PC-3 (cell line): ENCODE measurements at regions not wholly inside any gene's neighbourhood (a gene's known extent, or its start where the extent isn't known, plus 50 kb on each side); places are given as distances from the start of the nearest gene placed in this dataset.

Source experiments
- ATAC-seq: fragments of 200-7000 bp; cut with Tn5 transposase; 2 replicates; pipeline ENCODE4 v1.9.1; 2020; ENCODE audit warnings: mild to moderate bottlenecking, moderate library complexity
- BruUV-seq: library from RNA; stranded (reverse); fragments of 400-500 nt; replicated peaks from 2 replicates; lab custom pipeline; 2021; lab: Mats Ljungman, UMichigan
- CTCF ChIA-PET: fragments of 300-600 bp; sonication (Branson Sonifier 250); formaldehyde crosslinking; loops from one replicate; lab custom pipeline; 2022; ENCODE audit warnings: antibody characterized with exemption; lab: Charles Lee
- POLR2A ChIA-PET: fragments of 300-600 bp; sonication (Branson Sonifier 250); formaldehyde crosslinking; loops from one replicate; lab custom pipeline; 2022; ENCODE audit warnings: antibody characterized with exemption; ENCODE audit not compliant: unreplicated experiment; lab: Charles Lee
- DNase-seq: peaks from one replicate; pipeline ENCODE4 v3.0.0-alpha.2; 2015
- H2AFZ ChIP-seq: fragments of 300-600 bp; sonication (generic); 2 replicates; pipeline ENCODE4 v1.6.0; 2016; ENCODE audit warnings: antibody characterized with exemption, low read length
- H3F3A ChIP-seq: fragments of 300-600 bp; sonication (generic); one replicate; pipeline ENCODE4 v1.6.0; 2017; ENCODE audit warnings: antibody characterized with exemption, low read length, control low read depth, mild to moderate bottlenecking; ENCODE audit not compliant: unreplicated experiment
- H3K27ac ChIP-seq: fragments of 300-600 bp; sonication (generic); 2 replicates; pipeline ENCODE4 v1.5.1; 2016; ENCODE audit warnings: mild to moderate bottlenecking, low read length
- H3K27me3 ChIP-seq: fragments of 300-600 bp; sonication (generic); 2 replicates; pipeline ENCODE4 v1.6.1; 2016; ENCODE audit warnings: low read length, mixed read lengths
- H3K36me3 ChIP-seq: fragments of 300-600 bp; sonication (generic); 2 replicates; pipeline ENCODE4 v1.6.1; 2016; ENCODE audit warnings: low read depth, mixed run types, low read length, mixed read lengths
- H3K4me1 ChIP-seq: fragments of 300-600 bp; sonication (generic); 2 replicates; pipeline ENCODE4 v1.5.1; 2016; ENCODE audit warnings: low read length; ENCODE audit not compliant: insufficient read depth
- H3K4me2 ChIP-seq: fragments of 300-600 bp; sonication (generic); 2 replicates; pipeline ENCODE4 v1.6.0; 2016; ENCODE audit warnings: low read length
- H3K4me3 ChIP-seq: fragments of 300-600 bp; sonication (generic); 2 replicates; pipeline ENCODE4 v1.5.1; 2016; ENCODE audit warnings: mild to moderate bottlenecking, low read length, mixed read lengths
- H3K79me2 ChIP-seq: fragments of 300-600 bp; sonication (generic); 2 replicates; pipeline ENCODE4 v1.6.1; 2017; ENCODE audit warnings: low read length, mixed read lengths
- H3K9ac ChIP-seq: fragments of 300-600 bp; sonication (generic); 2 replicates; pipeline ENCODE4 v1.6.0; 2016; ENCODE audit warnings: mild to moderate bottlenecking, low read length
- H3K9me2 ChIP-seq: fragments of 300-600 bp; sonication (generic); replicated peaks from 2 replicates; pipeline ENCODE4 v1.6.1; 2016; ENCODE audit warnings: mixed run types, low read length, mixed read lengths
- H3K9me3 ChIP-seq: fragments of 300-600 bp; sonication (generic); 2 replicates; pipeline ENCODE4 v1.6.1; 2016; ENCODE audit warnings: low read length, mixed read lengths
- H4K20me1 ChIP-seq: fragments of 300-600 bp; sonication (generic); 2 replicates; pipeline ENCODE4 v1.6.1; 2016; ENCODE audit warnings: low read length, mixed read lengths
- EZH2 ChIP-seq: fragments of 300-600 bp; sonication (generic); IDR thresholded peaks from one replicate; pipeline ENCODE4 v1.6.1; 2017; ENCODE audit warnings: antibody characterized with exemption, mild to moderate bottlenecking, low read length; ENCODE audit not compliant: unreplicated experiment
- EZH2phosphoT487 ChIP-seq: fragments of 300-600 bp; sonication (generic); IDR thresholded peaks from 2 replicates; pipeline ENCODE4 v1.6.1; 2018; ENCODE audit warnings: mild to moderate bottlenecking, antibody characterized with exemption, low read length, borderline replicate concordance
- intact Hi-C: fragments of 100-400 bp; cut with micrococcal nuclease; formaldehyde crosslinking; loops from 2 replicates; pipeline ENCODE4 v1.9.0; 2023
- TF ChIP-seq, protein P1 (sequence below): fragments of 300-600 bp; sonication (generic); conservative IDR thresholded peaks from 2 replicates; pipeline ENCODE4 v1.5.1; 2017; ENCODE audit warnings: antibody characterized with exemption, low read depth, mild to moderate bottlenecking, low read length

DNA sequence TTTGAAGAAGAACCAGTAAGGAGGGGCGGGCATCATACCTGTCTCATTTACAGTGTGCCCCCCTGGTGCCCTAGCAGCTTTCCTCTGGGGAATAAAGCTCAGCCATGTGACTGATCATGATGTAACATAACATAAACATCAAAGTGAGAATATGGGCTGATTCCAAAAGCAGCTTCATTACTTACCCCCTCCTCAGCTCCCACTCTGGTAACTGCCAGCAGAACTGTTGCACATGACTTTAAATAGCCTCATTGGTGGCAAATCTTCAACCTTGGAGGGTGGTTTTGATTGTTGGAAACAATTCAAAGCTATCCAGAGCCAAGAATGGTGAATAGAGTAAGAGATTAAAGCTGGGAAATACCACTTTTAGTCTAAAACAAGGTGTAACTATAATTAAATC, 384.6 kb downstream of the BUD13 start:
- H3K9me3 ChIP-seq = 0 out of 2 replicates have a peak, but pooled peaks cover 4% of the 10 kb centered on the region
- no peaks in the 10 kb centered on the region for H3K36me3 ChIP-seq
- no peaks in the 10 kb centered on the region for H3F3A ChIP-seq
- no peak overlapping the region for H3K27ac ChIP-seq
- H3K4me1 ChIP-seq = no peaks in the 10 kb centered on the region
- no peak overlapping the region for H3K9ac ChIP-seq
- TF ChIP-seq EZH2phosphoT487 = no peak
- TF ChIP-seq, protein P1, sequence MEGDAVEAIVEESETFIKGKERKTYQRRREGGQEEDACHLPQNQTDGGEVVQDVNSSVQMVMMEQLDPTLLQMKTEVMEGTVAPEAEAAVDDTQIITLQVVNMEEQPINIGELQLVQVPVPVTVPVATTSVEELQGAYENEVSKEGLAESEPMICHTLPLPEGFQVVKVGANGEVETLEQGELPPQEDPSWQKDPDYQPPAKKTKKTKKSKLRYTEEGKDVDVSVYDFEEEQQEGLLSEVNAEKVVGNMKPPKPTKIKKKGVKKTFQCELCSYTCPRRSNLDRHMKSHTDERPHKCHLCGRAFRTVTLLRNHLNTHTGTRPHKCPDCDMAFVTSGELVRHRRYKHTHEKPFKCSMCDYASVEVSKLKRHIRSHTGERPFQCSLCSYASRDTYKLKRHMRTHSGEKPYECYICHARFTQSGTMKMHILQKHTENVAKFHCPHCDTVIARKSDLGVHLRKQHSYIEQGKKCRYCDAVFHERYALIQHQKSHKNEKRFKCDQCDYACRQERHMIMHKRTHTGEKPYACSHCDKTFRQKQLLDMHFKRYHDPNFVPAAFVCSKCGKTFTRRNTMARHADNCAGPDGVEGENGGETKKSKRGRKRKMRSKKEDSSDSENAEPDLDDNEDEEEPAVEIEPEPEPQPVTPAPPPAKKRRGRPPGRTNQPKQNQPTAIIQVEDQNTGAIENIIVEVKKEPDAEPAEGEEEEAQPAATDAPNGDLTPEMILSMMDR = no peak
- TF ChIP-seq EZH2 = no peak
- H3K79me2 ChIP-seq = no peaks in the 10 kb centered on the region
- no TSS peak for BruUV-seq
- H3K27me3 ChIP-seq = peaks cover 2% of the 10 kb centered on the region; the same call in 1 of the 2 replicates
- no peaks in the 10 kb centered on the region for H4K20me1 ChIP-seq
- ATAC-seq = no peak
- H3K4me2 ChIP-seq = no peak overlapping the region
- no peak for DNase-seq
- ChIA-PET CTCF (no interaction called here), POLR2A (no interaction called here)
- intact Hi-C loops = no loop called here
- H2AFZ ChIP-seq = no peak overlapping the region
- no peak overlapping the region for H3K4me3 ChIP-seq
- no peaks in the 10 kb centered on the region for H3K9me2 ChIP-seq

GRCh38 chr11:116387641-116388040, 385.1 kb downstream of the BUD13 start:
- H3K9ac ChIP-seq = no peak overlapping the region
- no peaks in the 10 kb centered on the region for H3K36me3 ChIP-seq
- no peak for ATAC-seq
- 0 out of 2 replicates have a peak, but pooled peaks cover 4% of the 10 kb centered on the region for H3K9me3 ChIP-seq
- no peak overlapping the region for H3K4me3 ChIP-seq
- no peaks in the 10 kb centered on the region for H4K20me1 ChIP-seq
- no peaks in the 10 kb centered on the region for H3K79me2 ChIP-seq
- ChIA-PET POLR2A (no interaction called here), CTCF (no interaction called here)
- no peak overlapping the region for H2AFZ ChIP-seq
- H3K4me1 ChIP-seq = no peaks in the 10 kb centered on the region
- no peaks in the 10 kb centered on the region for H3F3A ChIP-seq
- no peaks in the 10 kb centered on the region for H3K9me2 ChIP-seq
- DNase-seq = no peak
- H3K27ac ChIP-seq = no peak overlapping the region
- intact Hi-C loops = no loop called here
- H3K27me3 ChIP-seq = peaks cover 4% of the 10 kb centered on the region
- TF ChIP-seq EZH2phosphoT487 = no peak
- no peak for TF ChIP-seq EZH2
- TF ChIP-seq, protein P1 = no peak
- no peak overlapping the region for H3K4me2 ChIP-seq
- BruUV-seq = no TSS peak

DNA sequence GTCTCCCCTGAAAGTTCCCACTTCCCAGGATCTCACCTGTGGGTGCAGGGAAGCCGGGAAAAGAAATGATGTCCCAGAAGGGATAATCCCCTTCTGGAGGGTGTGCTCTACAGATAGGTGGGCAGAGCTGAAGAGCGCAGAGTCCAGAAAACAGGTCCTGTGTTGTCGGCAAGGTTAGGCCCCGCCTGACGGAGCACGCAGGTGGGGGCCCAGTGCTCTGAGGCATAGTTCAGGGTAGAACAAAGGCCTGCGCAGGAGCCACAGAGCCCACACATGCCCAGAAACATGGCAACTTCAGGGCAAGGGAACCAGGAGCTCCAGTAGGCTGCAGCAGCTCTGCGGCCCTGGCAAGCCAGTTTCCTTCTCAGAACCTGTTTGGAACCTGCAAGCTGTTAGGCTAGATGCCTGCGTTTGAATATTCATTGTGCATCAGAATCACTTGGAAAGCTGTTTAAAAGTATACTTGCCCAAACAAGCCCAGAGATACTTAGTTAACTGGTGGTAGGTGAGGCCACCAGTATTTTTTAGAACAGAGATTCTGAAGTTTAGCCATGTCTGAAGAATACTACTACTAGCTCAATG, 386.6 kb downstream of the BUD13 start:
- CTCF ChIA-PET = no interaction called here
- TF ChIP-seq EZH2phosphoT487 = no peak
- no peak for TF ChIP-seq EZH2
- TF ChIP-seq, protein P1 = no peak
- Histone ChIP-seq H2AFZ (no peak overlapping the region), H3K4me1 (no peaks in the 10 kb centered on the region), H3K79me2 (no peaks in the 10 kb centered on the region), H3K27me3 (peaks cover 10% of the 10 kb centered on the region), H3K27ac (no peak overlapping the region), H3K4me2 (no peak overlapping the region), H3K9ac (no peak overlapping the region), H3K4me3 (no peak overlapping the region), H4K20me1 (no peaks in the 10 kb centered on the region), H3F3A (no peaks in the 10 kb centered on the region), H3K36me3 (no peaks in the 10 kb centered on the region), H3K9me3 (0 out of 2 replicates have a peak, but pooled peaks cover 4% of the 10 kb centered on the region), H3K9me2 (no peaks in the 10 kb centered on the region)
- ATAC-seq (no peak), DNase-seq (no peak)
- no TSS peak for BruUV-seq
- POLR2A ChIA-PET = no interaction called here
- intact Hi-C loops = no loop called here
